ENCODE measurements at regions not wholly inside any gene's neighbourhood (a gene's known extent, or its start where the extent isn't known, plus 50 kb on each side); places are given as distances from the start of the nearest gene placed in this dataset.

- no peak for DNase-seq (ENCODE audit: low read depth in 1 of 2, low spot score in 1 of 2)
- no peak for ATAC-seq
- FAIRE-seq = no peak
- Histone ChIP-seq H3K27ac (no peak overlapping the region), H3K4me1 (no peaks in the 10 kb centered on the region), H3K9me3 (peaks cover 4% of the 10 kb centered on the region; the same call in 1 of the 3 replicates), H3K4me3 (no peak overlapping the region), H3K4me2 (no peak overlapping the region)
- TF ChIP-seq ZFP36 (IDR thresholded peaks at IDR 0.05; ENCODE audit: borderline replicate concordance, partially characterized antibody) = no peak
- no peak for TF ChIP-seq MYC (IDR thresholded peaks at IDR 0.05; ENCODE audit: borderline replicate concordance, low read length)
- no peak for TF ChIP-seq EHF (CRISPR knock-in tag; IDR thresholded peaks at IDR 0.05)
- WGBS (ENCODE audit: missing lambda C conversion rate) = 15% methylated on average over 1 of the region's 1 CpG
- ChIA-PET CTCF (no interaction called here), POLR2A (no interaction called here)
These were observed 156.2 kb upstream of the THRB start for GRCh38 chr3:24650839-24651238.

- ChIA-PET POLR2A (no interaction called here), CTCF (no interaction called here)
- H3K27ac ChIP-seq = no peak overlapping the region
- ATAC-seq = peak in 1 of 2 experiments; percentile 37; a peak in 1 of 6 replicates
- peaks cover 4% of the 10 kb centered on the region; the same call in 1 of the 3 replicates for H3K9me3 ChIP-seq
- FAIRE-seq = no peak
- H3K4me1 ChIP-seq = peaks cover 12% of the 10 kb centered on the region; the same call in 2 of the 3 replicates
- TF ChIP-seq HOXB5 (CRISPR knock-in tag; IDR thresholded peaks at IDR 0.05) = 0 out of 2 replicates have a peak, but pooled peaks have one; percentile 26
- TF ChIP-seq JUN (IDR thresholded peaks at IDR 0.05) = peak in 1 of 2 experiments; percentile 40; a peak in 1 of 5 replicates
- TF ChIP-seq CEBPB (IDR thresholded peaks at IDR 0.05) = peak; percentile 26 to 52; a peak in 2 of 4 replicates
- peak; percentile 36; the same call in 1 of the 2 replicates for TF ChIP-seq JUNB (IDR thresholded peaks at IDR 0.05)
- TF ChIP-seq GATA3 (IDR thresholded peaks at IDR 0.05; ENCODE audit: borderline replicate concordance) = peak; percentile 42; the same call in 1 of the 2 replicates
- TF ChIP-seq FOSL2 (IDR thresholded peaks at IDR 0.05) = no peak
- TF ChIP-seq FOSL2 (CRISPR knock-in tag; IDR thresholded peaks at IDR 0.05) = peak; percentile 44
- no peak for TF ChIP-seq EHMT2 (IDR thresholded peaks at IDR 0.05; ENCODE audit: low read depth)
- no peak for TF ChIP-seq KDM5A (IDR thresholded peaks at IDR 0.05)
- peak in 1 of 2 experiments; percentile 10 for DNase-seq (ENCODE audit: low read depth in 1 of 2, low spot score in 1 of 2)
- no peak overlapping the region for H3K4me3 ChIP-seq
- WGBS (ENCODE audit: missing lambda C conversion rate) = 3% methylated on average over 1 of the region's 1 CpG
- peak overlapping the region; percentile 21; the same call in 2 of the 3 replicates for H3K4me2 ChIP-seq
These were observed 163.3 kb upstream of the THRB start for GRCh38 chr3:24657870-24658510.

- CTCF ChIA-PET = interaction anchor here (0.6 kb wide), 1 partner anchor 15 kb away, joined by 5 read pairs; no protein-coding TSS in a partner anchor
These were observed 166.5 kb upstream of the THRB start for GRCh38 chr3:24661175-24661584.

GRCh38 chr3:24662449-24663345 lies 168.0 kb upstream of the THRB start:
- FAIRE-seq (no peak), ATAC-seq (peak in 1 of 2 experiments; percentile 56; a peak in 4 of 6 replicates), DNase-seq (ENCODE audit: low read depth in 1 of 2, low spot score in 1 of 2) (no peak)
- no peak for TF ChIP-seq CHD2 (IDR thresholded peaks at IDR 0.05; ENCODE audit: low read length, partially characterized antibody)
- TF ChIP-seq POLR2AphosphoS2 (conservative IDR thresholded peaks at IDR 0.05; ENCODE audit: low read length) = no peak
- no peak for TF ChIP-seq ESRRA (IDR thresholded peaks at IDR 0.05; ENCODE audit: borderline replicate concordance, low read length)
- no peak for TF ChIP-seq E2F6 (IDR thresholded peaks at IDR 0.05; ENCODE audit: borderline replicate concordance, low read depth)
- no peak for TF ChIP-seq SREBF2 (IDR thresholded peaks at IDR 0.05)
- no peak for TF ChIP-seq RCOR1 (IDR thresholded peaks at IDR 0.05; ENCODE audit: low read depth, low read length)
- no peak for TF ChIP-seq HEYL (CRISPR knock-in tag; IDR thresholded peaks at IDR 0.05)
- ChIA-PET POLR2A (no interaction called here), CTCF (interaction anchor here (1.6 kb wide), 1 partner anchor 21 kb away, joined by 5 read pairs; no protein-coding TSS in a partner anchor)
- Histone ChIP-seq H3K27ac (no peak overlapping the region), H3K4me2 (no peak overlapping the region), H3K4me1 (peaks cover 12% of the 10 kb centered on the region; the same call in 2 of the 3 replicates), H3K4me3 (no peak overlapping the region), H3K9me3 (no peaks in the 10 kb centered on the region)
- whole genome bisulfite sequencing (ENCODE audit: missing lambda C conversion rate) = 73% methylated on average over 4 of the region's 7 CpGs

More at GRCh38 chr3:24661175-24661584, 166.5 kb upstream of the THRB start:
- POLR2A ChIA-PET = no interaction called here
- Histone ChIP-seq H3K4me1 (peaks cover 12% of the 10 kb centered on the region; the same call in 2 of the 3 replicates), H3K4me3 (no peak overlapping the region), H3K9me3 (no peaks in the 10 kb centered on the region), H3K27ac (no peak overlapping the region), H3K4me2 (no peak overlapping the region)
- TF ChIP-seq CBX2 (IDR thresholded peaks at IDR 0.05; ENCODE audit: borderline replicate concordance, low read depth) (no peak), RARB (CRISPR knock-in tag; IDR thresholded peaks at IDR 0.05) (no peak), KDM5A (IDR thresholded peaks at IDR 0.05) (no peak), HDAC2 (IDR thresholded peaks at IDR 0.05) (no peak)
- FAIRE-seq (no peak), ATAC-seq (no peak), DNase-seq (ENCODE audit: low read depth in 1 of 2, low spot score in 1 of 2) (no peak)
- WGBS (ENCODE audit: missing lambda C conversion rate) = 66% methylated on average over 3 of the region's 3 CpGs
